ENCODE measurements at regions not wholly inside any gene's neighbourhood (a gene's known extent, or its start where the extent isn't known, plus 50 kb on each side); places are given as distances from the start of the nearest gene placed in this dataset.
A peak's percentile ranks its signal among the peaks of the same experiment; 100 is the strongest.

DNA sequence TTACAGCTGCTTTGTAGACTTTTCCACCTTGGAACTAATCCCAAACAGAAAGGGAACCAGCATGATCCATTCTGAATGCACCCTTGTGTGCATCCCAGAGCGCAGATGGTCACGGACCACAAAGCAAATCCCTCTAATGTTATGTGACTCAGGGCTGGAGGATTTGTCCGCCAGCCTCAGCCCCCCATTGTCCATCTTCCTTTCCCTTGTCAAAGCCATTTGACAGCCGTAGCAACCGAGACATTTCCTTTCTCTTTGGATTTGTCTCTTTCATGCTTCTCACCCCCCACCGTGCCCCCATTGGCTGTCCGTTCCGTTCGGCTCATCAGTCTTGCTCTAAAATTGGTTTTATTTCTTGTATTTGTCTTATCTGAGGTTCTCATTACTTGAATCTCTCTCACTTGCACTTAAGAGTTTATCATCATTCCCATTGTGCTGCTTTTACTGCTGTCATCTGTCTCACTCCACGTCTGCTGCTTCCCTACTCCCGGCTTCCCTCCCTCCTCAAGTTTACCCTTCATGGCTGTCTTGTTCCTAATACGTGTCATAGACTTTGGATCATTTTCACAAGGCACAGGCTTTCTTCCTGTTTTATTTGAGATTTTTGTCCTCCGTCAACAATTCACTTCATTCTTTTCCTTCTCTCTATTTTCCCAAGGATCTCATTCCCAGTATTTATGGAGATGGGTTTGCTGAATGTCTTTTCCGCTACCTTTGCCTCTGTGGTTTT lies 163.4 kb upstream of the ERCC4 start:
- H3K4me3 ChIP-seq (ENCODE audit: low read depth, low read length, poor library complexity, severe bottlenecking): no peak overlapping the region
- no peaks in the 10 kb centered on the region for H3K36me3 ChIP-seq (ENCODE audit: insufficient read depth, low read length)
- no peaks in the 10 kb centered on the region for H3K9me3 ChIP-seq (ENCODE audit: low read length)
- TF ChIP-seq, protein P1, sequence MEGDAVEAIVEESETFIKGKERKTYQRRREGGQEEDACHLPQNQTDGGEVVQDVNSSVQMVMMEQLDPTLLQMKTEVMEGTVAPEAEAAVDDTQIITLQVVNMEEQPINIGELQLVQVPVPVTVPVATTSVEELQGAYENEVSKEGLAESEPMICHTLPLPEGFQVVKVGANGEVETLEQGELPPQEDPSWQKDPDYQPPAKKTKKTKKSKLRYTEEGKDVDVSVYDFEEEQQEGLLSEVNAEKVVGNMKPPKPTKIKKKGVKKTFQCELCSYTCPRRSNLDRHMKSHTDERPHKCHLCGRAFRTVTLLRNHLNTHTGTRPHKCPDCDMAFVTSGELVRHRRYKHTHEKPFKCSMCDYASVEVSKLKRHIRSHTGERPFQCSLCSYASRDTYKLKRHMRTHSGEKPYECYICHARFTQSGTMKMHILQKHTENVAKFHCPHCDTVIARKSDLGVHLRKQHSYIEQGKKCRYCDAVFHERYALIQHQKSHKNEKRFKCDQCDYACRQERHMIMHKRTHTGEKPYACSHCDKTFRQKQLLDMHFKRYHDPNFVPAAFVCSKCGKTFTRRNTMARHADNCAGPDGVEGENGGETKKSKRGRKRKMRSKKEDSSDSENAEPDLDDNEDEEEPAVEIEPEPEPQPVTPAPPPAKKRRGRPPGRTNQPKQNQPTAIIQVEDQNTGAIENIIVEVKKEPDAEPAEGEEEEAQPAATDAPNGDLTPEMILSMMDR (IDR thresholded peaks at IDR 0.05; ENCODE audit: low read length): no peak
- no peak for TF ChIP-seq EZH2 (IDR thresholded peaks at IDR 0.05; ENCODE audit: borderline replicate concordance, low read length)
- H3K9me2 ChIP-seq (ENCODE audit: low read depth, low read length): no peaks in the 10 kb centered on the region
- H3K27me3 ChIP-seq (ENCODE audit: insufficient read depth, low read length): no peaks in the 10 kb centered on the region
- no peak overlapping the region for H3K4me2 ChIP-seq (ENCODE audit: low read length)
- no peaks in the 10 kb centered on the region for H3K79me2 ChIP-seq (ENCODE audit: insufficient read depth, low read length)
- H3K4me1 ChIP-seq (ENCODE audit: insufficient read depth, low read length, severe bottlenecking): no peaks in the 10 kb centered on the region
- H3F3A ChIP-seq (ENCODE audit: insufficient read depth, low read length): no peaks in the 10 kb centered on the region
- no peak overlapping the region for H2AFZ ChIP-seq (ENCODE audit: low read length)
- no peak overlapping the region for H3K27ac ChIP-seq (ENCODE audit: low read depth, low read length, poor library complexity, severe bottlenecking)
- no peaks in the 10 kb centered on the region for H4K20me1 ChIP-seq (ENCODE audit: insufficient read depth, low read length)
- no peak overlapping the region for H3K9ac ChIP-seq (ENCODE audit: low read length)

DNA sequence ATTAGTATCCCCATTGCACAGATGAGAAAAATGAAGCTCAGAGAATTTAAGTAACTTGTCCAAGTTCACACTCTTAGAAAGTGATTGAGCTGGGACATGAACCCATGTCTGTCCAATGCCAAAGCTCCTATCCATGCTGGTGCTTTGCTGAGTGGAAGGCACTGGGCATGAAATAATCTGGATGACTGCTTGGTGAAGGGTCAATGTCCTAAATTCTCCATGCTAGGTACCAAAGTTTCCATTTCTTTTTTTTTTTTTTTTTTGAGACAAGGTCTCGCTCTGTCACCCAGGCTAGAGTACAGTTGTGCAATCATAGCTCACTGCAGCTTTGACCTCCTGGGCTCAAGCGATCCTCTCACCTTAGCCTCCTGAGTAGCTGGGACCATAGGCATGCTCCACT lies 153.6 kb upstream of the ERCC4 start:
- no peaks in the 10 kb centered on the region for H3K27me3 ChIP-seq (ENCODE audit: insufficient read depth, low read length)
- H4K20me1 ChIP-seq (ENCODE audit: insufficient read depth, low read length): no peaks in the 10 kb centered on the region
- no peak overlapping the region for H3K4me2 ChIP-seq (ENCODE audit: low read length)
- no peaks in the 10 kb centered on the region for H3F3A ChIP-seq (ENCODE audit: insufficient read depth, low read length)
- no peaks in the 10 kb centered on the region for H3K9me2 ChIP-seq (ENCODE audit: low read depth, low read length)
- no peaks in the 10 kb centered on the region for H3K9me3 ChIP-seq (ENCODE audit: low read length)
- no peak overlapping the region for H2AFZ ChIP-seq (ENCODE audit: low read length)
- no peak overlapping the region for H3K4me3 ChIP-seq (ENCODE audit: low read depth, low read length, poor library complexity, severe bottlenecking)
- no peak overlapping the region for H3K9ac ChIP-seq (ENCODE audit: low read length)
- H3K27ac ChIP-seq (ENCODE audit: low read depth, low read length, poor library complexity, severe bottlenecking): no peak overlapping the region
- H3K4me1 ChIP-seq (ENCODE audit: insufficient read depth, low read length, severe bottlenecking): no peaks in the 10 kb centered on the region
- no peaks in the 10 kb centered on the region for H3K79me2 ChIP-seq (ENCODE audit: insufficient read depth, low read length)
- no peaks in the 10 kb centered on the region for H3K36me3 ChIP-seq (ENCODE audit: insufficient read depth, low read length)
- no peak for TF ChIP-seq EZH2 (IDR thresholded peaks at IDR 0.05; ENCODE audit: borderline replicate concordance, low read length)
- TF ChIP-seq, protein P1 (IDR thresholded peaks at IDR 0.05; ENCODE audit: low read length): no peak

DNA sequence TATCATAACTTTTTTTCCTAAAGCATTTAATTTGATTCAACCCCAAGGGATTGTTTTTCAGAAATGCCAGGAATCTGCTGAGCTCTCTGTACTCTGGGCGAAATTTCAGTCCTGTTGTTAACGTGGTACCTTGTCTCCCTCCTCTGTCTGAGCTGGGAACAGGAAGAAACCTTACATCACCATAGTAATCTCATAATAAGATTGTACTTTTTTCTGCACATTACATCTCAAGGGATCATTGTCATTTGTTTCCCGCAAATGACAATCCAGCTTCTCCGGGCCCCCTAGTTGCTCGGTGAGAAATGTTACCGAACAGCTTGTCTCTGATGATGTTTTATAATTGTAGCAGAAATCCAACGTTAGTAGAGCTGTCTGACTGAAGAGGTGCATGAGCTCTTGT lies 152.7 kb upstream of the ERCC4 start:
- TF ChIP-seq, protein P1 (IDR thresholded peaks at IDR 0.05; ENCODE audit: low read length): peak; percentile 16; the same call in 1 of the 2 replicates
- TF ChIP-seq EZH2 (IDR thresholded peaks at IDR 0.05; ENCODE audit: borderline replicate concordance, low read length): no peak
- Histone ChIP-seq H2AFZ (ENCODE audit: low read length) (no peak overlapping the region), H3K27me3 (ENCODE audit: insufficient read depth, low read length) (no peaks in the 10 kb centered on the region), H3K36me3 (ENCODE audit: insufficient read depth, low read length) (no peaks in the 10 kb centered on the region), H3K4me2 (ENCODE audit: low read length) (no peak overlapping the region), H3K9me3 (ENCODE audit: low read length) (no peaks in the 10 kb centered on the region), H3K9ac (ENCODE audit: low read length) (no peak overlapping the region), H3K4me3 (ENCODE audit: low read depth, low read length, poor library complexity, severe bottlenecking) (no peak overlapping the region), H3K79me2 (ENCODE audit: insufficient read depth, low read length) (no peaks in the 10 kb centered on the region), H3F3A (ENCODE audit: insufficient read depth, low read length) (no peaks in the 10 kb centered on the region), H4K20me1 (ENCODE audit: insufficient read depth, low read length) (no peaks in the 10 kb centered on the region), H3K4me1 (ENCODE audit: insufficient read depth, low read length, severe bottlenecking) (no peaks in the 10 kb centered on the region), H3K9me2 (ENCODE audit: low read depth, low read length) (no peaks in the 10 kb centered on the region), H3K27ac (ENCODE audit: low read depth, low read length, poor library complexity, severe bottlenecking) (no peak overlapping the region)
